ENCODE measurements at regions not wholly inside any gene's neighbourhood (a gene's known extent, or its start where the extent isn't known, plus 50 kb on each side); places are given as distances from the start of the nearest gene placed in this dataset.
A peak's percentile ranks its signal among the peaks of the same experiment; 100 is the strongest.
"Not testable (repeated sequence)": the region's sequence is repeated elsewhere in the genome, so short reads cannot be mapped to it uniquely, and the experiment has no call there.

DNA sequence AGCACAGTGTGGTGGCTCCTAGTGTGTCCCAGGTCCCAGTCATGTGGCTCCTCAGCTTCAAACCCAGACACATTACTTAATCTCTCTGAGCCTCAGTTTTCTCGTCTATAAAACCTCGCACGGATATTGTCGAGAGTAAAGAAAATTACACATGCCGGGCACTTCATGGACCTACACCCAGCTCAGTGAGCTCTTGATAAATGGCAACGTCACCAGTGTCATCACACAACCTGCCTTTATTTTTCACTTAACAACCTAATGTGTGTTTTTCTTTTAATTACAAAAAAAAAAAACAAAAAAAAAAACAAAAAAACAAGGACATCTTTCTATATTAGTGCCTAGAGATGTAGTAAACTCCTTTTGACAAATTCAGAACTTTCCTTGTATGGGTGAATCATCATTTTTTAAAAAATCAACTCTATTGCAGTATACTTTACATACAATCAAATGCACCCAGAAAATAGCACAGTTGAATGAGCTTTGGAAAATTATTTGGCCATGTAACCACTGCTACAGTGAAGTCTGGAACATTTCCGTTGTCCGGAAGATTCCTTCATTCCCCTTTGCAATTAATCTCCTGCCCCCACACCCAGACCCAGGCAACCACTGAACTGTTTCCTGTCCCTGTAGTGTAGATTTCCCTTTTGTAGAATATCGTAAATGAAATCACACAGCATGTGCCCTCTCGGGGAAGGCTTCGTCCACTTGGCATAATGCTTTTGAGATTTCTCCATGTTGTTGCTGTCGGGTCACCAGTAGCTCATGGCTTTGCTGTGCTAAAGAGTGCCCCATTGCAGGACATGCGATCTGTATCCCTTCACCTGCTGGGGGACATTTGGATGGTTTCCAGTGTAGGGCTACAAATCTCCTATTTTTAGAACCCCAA lies 100.4 kb upstream of the LARP1 start:
- H3K36me3 ChIP-seq (ENCODE audit: control insufficient read depth in 3 of 3, insufficient read depth in 3 of 3, low read length in 3 of 3): no peaks in the 10 kb centered on the region
- peak overlapping the region in 2 of 3 donors; percentile 60 to 68 for H3K9ac ChIP-seq (ENCODE audit: low read depth in 1 of 3, low read length in 3 of 3)
- H3K27ac ChIP-seq (ENCODE audit: low read depth, low read length): peak overlapping the region; percentile 42
- no peaks in the 10 kb centered on the region for H3K9me3 ChIP-seq (ENCODE audit: control insufficient read depth in 3 of 3, low read length in 3 of 3)
- peak overlapping the region in 2 of 3 donors; percentile 13 to 38 for H3K4me3 ChIP-seq (ENCODE audit: low read length in 3 of 3)
- peaks cover 0 to 13% (median 8%) of the 10 kb centered on the region in 3 donors for H3K4me1 ChIP-seq (ENCODE audit: control insufficient read depth in 3 of 3, insufficient read depth in 3 of 3, low read length in 3 of 3)
- H3K27me3 ChIP-seq (ENCODE audit: control insufficient read depth in 3 of 3, insufficient read depth in 3 of 3, low read length in 3 of 3): no peaks in the 10 kb centered on the region

DNA sequence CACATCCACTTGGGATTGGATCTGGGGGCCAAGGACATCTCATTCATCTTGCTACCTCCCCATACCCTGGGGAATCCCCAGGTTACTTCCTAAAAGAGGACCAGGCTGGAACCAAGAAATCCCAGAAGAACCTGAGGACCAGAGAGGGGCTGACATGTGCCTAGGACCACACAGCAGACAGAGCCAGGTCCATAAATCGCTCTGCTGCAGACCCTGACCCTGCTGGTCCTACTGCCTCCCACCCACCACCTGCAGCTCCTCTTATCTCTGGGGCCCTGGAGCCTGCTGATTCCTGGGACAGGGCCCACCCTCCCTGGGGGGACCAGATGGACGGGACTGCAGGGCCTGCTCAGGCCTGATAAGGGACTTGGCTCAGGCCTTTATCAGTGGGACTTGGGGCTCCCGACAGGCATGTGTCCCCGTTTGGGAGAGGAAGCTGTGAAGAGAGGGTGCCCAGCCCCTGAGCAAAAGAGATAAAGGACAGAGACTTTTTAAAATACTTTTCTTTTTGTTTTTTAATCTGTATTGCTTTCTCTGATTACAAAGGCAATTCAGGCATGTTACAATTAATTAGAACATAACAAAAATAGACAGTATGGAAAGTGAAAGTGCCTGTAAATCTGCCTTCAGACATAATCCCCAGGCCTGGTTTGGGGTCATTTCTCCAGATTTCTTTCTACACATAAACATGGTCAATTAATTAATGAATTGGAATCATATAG lies 101.3 kb upstream of the LARP1 start:
- H3K27ac ChIP-seq (ENCODE audit: low read depth, low read length): peak overlapping the region; percentile 42
- peak overlapping the region; percentile 38 to 60 (median 51) for H3K9ac ChIP-seq (ENCODE audit: low read depth in 1 of 3, low read length in 3 of 3)
- H3K9me3 ChIP-seq (ENCODE audit: control insufficient read depth in 3 of 3, low read length in 3 of 3): no peaks in the 10 kb centered on the region
- H3K4me3 ChIP-seq (ENCODE audit: low read length in 3 of 3): peak overlapping the region in 2 of 3 donors; percentile 1 to 22
- H3K36me3 ChIP-seq (ENCODE audit: control insufficient read depth in 3 of 3, insufficient read depth in 3 of 3, low read length in 3 of 3): no peaks in the 10 kb centered on the region
- no peaks in the 10 kb centered on the region for H3K27me3 ChIP-seq (ENCODE audit: control insufficient read depth in 3 of 3, insufficient read depth in 3 of 3, low read length in 3 of 3)
- H3K4me1 ChIP-seq (ENCODE audit: control insufficient read depth in 3 of 3, insufficient read depth in 3 of 3, low read length in 3 of 3): peaks cover 0 to 13% (median 8%) of the 10 kb centered on the region in 3 donors

DNA sequence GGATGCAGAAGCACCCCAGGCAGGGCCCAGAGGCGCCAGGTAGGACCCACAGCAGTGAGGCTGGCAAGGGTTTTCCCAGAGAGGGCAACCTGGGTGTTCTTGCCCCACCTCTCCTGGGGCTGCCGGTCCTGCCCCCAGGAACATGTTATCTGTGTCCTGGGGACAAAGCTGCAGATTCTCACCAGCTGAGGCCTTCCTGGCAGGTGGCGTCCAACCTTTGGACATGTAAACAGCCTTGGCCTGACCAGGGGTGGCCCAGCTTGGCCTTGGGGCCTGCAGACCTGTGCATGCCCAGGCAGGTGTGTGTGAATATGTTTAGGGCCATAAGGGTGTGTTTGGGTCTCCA lies 101.8 kb upstream of the LARP1 start:
- Histone ChIP-seq H3K27ac (ENCODE audit: low read depth, low read length) (no peak overlapping the region), H3K27me3 (ENCODE audit: control insufficient read depth in 3 of 3, insufficient read depth in 3 of 3, low read length in 3 of 3) (no peaks in the 10 kb centered on the region), H3K9ac (ENCODE audit: low read depth in 1 of 3, low read length in 3 of 3) (no peak overlapping the region), H3K9me3 (ENCODE audit: control insufficient read depth in 3 of 3, low read length in 3 of 3) (no peaks in the 10 kb centered on the region), H3K4me1 (ENCODE audit: control insufficient read depth in 3 of 3, insufficient read depth in 3 of 3, low read length in 3 of 3) (peaks cover 0 to 13% (median 8%) of the 10 kb centered on the region in 3 donors), H3K36me3 (ENCODE audit: control insufficient read depth in 3 of 3, insufficient read depth in 3 of 3, low read length in 3 of 3) (no peaks in the 10 kb centered on the region), H3K4me3 (ENCODE audit: low read length in 3 of 3) (no peak overlapping the region)

DNA sequence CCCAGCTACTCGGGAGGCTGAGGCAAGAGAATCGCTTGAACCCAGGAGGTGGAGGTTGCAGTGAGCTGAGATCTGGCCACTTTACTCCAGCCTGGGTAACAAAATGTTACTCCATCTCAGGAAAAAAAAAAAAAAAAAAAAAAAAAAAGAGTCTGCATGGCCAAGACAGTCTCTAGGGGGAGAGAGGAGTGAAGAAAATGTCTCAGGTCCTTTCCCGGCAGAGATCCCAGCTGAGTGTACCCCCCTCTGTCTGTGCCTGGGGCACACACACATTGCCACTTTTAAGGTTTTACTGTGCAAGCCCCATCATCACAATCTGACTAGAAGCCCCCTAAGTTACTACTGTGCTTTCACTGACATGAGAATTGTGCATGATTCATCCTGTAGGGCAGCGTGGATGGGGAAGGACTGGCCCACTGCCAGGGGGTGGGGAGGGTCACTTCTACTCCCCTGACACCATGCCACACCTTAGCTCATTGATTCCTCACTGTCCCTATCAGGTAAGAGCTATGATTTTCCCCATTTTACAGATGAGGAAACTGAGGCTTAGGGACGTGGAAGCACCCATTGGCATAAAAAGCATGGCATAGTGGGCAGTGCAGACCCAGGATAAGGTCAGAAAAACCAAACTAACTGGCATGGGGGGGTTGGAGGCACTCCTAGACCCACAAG lies 102.3 kb upstream of the LARP1 start:
- Histone ChIP-seq H3K27me3 (ENCODE audit: control insufficient read depth in 3 of 3, insufficient read depth in 3 of 3, low read length in 3 of 3) (no peaks in the 10 kb centered on the region), H3K4me1 (ENCODE audit: control insufficient read depth in 3 of 3, insufficient read depth in 3 of 3, low read length in 3 of 3) (peaks cover 0 to 13% (median 8%) of the 10 kb centered on the region in 3 donors), H3K9me3 (ENCODE audit: control insufficient read depth in 3 of 3, low read length in 3 of 3) (no peaks in the 10 kb centered on the region), H3K9ac (ENCODE audit: low read depth in 1 of 3, low read length in 3 of 3) (no peak overlapping the region), H3K4me3 (ENCODE audit: low read length in 3 of 3) (no peak overlapping the region), H3K27ac (ENCODE audit: low read depth, low read length) (no peak overlapping the region), H3K36me3 (ENCODE audit: control insufficient read depth in 3 of 3, insufficient read depth in 3 of 3, low read length in 3 of 3) (no peaks in the 10 kb centered on the region)

GRCh38 chr5:154651795-154652194 lies 103.4 kb upstream of the LARP1 start:
- peaks cover 9 to 21% (median 16%) of the 10 kb centered on the region in 3 donors for H3K4me1 ChIP-seq (ENCODE audit: control insufficient read depth in 3 of 3, insufficient read depth in 3 of 3, low read length in 3 of 3)
- not testable (repeated sequence) for H3K27me3 ChIP-seq (ENCODE audit: control insufficient read depth in 3 of 3, insufficient read depth in 3 of 3, low read length in 3 of 3); H3K4me3 ChIP-seq (ENCODE audit: low read length in 3 of 3); H3K9me3 ChIP-seq (ENCODE audit: control insufficient read depth in 3 of 3, low read length in 3 of 3); H3K27ac ChIP-seq (ENCODE audit: low read depth, low read length); H3K9ac ChIP-seq (ENCODE audit: low read depth in 1 of 3, low read length in 3 of 3); H3K36me3 ChIP-seq (ENCODE audit: control insufficient read depth in 3 of 3, insufficient read depth in 3 of 3, low read length in 3 of 3)

GRCh38 chr5:154648706-154649105 lies 106.5 kb upstream of the LARP1 start:
- Histone ChIP-seq H3K27ac (ENCODE audit: low read depth, low read length) (no peak overlapping the region), H3K9ac (ENCODE audit: low read depth in 1 of 3, low read length in 3 of 3) (no peak overlapping the region)

GRCh38 chr5:154648229-154648628 lies 106.9 kb upstream of the LARP1 start:
- no peak overlapping the region for H3K27ac ChIP-seq (ENCODE audit: low read depth, low read length)
- H3K27me3 ChIP-seq (ENCODE audit: control insufficient read depth in 3 of 3, insufficient read depth in 3 of 3, low read length in 3 of 3): no peaks in the 10 kb centered on the region

More at GRCh38 chr5:154648706-154649105, 106.5 kb upstream of the LARP1 start:
- Histone ChIP-seq H3K36me3 (ENCODE audit: control insufficient read depth in 3 of 3, insufficient read depth in 3 of 3, low read length in 3 of 3) (no peaks in the 10 kb centered on the region), H3K4me3 (ENCODE audit: low read length in 3 of 3) (no peak overlapping the region), H3K27me3 (ENCODE audit: control insufficient read depth in 3 of 3, insufficient read depth in 3 of 3, low read length in 3 of 3) (no peaks in the 10 kb centered on the region), H3K9me3 (ENCODE audit: control insufficient read depth in 3 of 3, low read length in 3 of 3) (no peaks in the 10 kb centered on the region), H3K4me1 (ENCODE audit: control insufficient read depth in 3 of 3, insufficient read depth in 3 of 3, low read length in 3 of 3) (peaks cover 9 to 10% (median 9%) of the 10 kb centered on the region in 3 donors)

GRCh38 chr5:154647761-154648145 lies 107.4 kb upstream of the LARP1 start:
- Histone ChIP-seq H3K4me3 (ENCODE audit: low read length in 3 of 3) (peak overlapping the region; percentile 53 to 67 (median 56)), H3K9me3 (ENCODE audit: control insufficient read depth in 3 of 3, low read length in 3 of 3) (no peaks in the 10 kb centered on the region), H3K27ac (ENCODE audit: low read depth, low read length) (no peak overlapping the region), H3K4me1 (ENCODE audit: control insufficient read depth in 3 of 3, insufficient read depth in 3 of 3, low read length in 3 of 3) (peaks cover 8 to 9% (median 9%) of the 10 kb centered on the region in 3 donors), H3K27me3 (ENCODE audit: control insufficient read depth in 3 of 3, insufficient read depth in 3 of 3, low read length in 3 of 3) (no peaks in the 10 kb centered on the region), H3K36me3 (ENCODE audit: control insufficient read depth in 3 of 3, insufficient read depth in 3 of 3, low read length in 3 of 3) (no peaks in the 10 kb centered on the region), H3K9ac (ENCODE audit: low read depth in 1 of 3, low read length in 3 of 3) (peak overlapping the region in 2 of 3 donors; percentile 35 to 69)

More at GRCh38 chr5:154648229-154648628, 106.9 kb upstream of the LARP1 start:
- H3K4me1 ChIP-seq (ENCODE audit: control insufficient read depth in 3 of 3, insufficient read depth in 3 of 3, low read length in 3 of 3): peaks cover 8 to 9% (median 9%) of the 10 kb centered on the region in 3 donors
- no peak overlapping the region for H3K9ac ChIP-seq (ENCODE audit: low read depth in 1 of 3, low read length in 3 of 3)
- no peak overlapping the region for H3K4me3 ChIP-seq (ENCODE audit: low read length in 3 of 3)
- no peaks in the 10 kb centered on the region for H3K9me3 ChIP-seq (ENCODE audit: control insufficient read depth in 3 of 3, low read length in 3 of 3)
- no peaks in the 10 kb centered on the region for H3K36me3 ChIP-seq (ENCODE audit: control insufficient read depth in 3 of 3, insufficient read depth in 3 of 3, low read length in 3 of 3)

DNA sequence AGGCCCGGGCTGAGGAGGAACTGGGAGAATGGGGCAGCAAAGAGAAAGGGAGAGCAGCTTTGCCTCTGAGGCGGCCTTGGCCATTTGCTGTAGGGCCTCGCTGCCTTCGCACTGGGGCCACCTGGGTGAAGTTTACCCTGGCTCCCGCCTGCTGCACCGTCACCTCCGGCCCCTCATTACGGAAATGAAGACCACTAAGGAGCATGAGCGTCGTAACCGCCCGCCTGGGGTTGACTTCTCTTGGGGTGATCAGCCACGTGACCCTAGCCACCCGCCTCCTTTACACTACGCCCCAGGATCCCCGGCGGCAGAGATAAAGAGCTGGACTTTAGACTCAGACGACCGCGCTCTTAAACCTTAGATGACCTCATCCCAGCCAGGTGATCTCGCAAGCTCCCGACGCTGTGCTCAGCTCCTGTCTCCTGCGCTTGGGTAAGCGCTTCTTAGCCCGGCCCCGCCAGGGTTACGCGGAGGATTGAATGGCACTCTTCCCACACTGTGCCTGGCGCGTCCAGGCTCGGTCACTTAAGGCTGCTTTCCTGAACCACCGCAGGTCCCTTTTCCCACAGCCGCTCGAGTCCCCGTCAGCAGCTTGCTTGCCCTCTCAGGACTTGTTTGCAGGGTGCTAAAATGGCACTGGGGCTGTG lies 107.9 kb upstream of the LARP1 start:
- H3K4me3 ChIP-seq (ENCODE audit: low read length in 3 of 3): peak overlapping the region; percentile 53 to 67 (median 56)
- H3K27me3 ChIP-seq (ENCODE audit: control insufficient read depth in 3 of 3, insufficient read depth in 3 of 3, low read length in 3 of 3): no peaks in the 10 kb centered on the region
- H3K36me3 ChIP-seq (ENCODE audit: control insufficient read depth in 3 of 3, insufficient read depth in 3 of 3, low read length in 3 of 3): no peaks in the 10 kb centered on the region
- peaks cover 8 to 9% (median 9%) of the 10 kb centered on the region in 3 donors for H3K4me1 ChIP-seq (ENCODE audit: control insufficient read depth in 3 of 3, insufficient read depth in 3 of 3, low read length in 3 of 3)
- H3K9me3 ChIP-seq (ENCODE audit: control insufficient read depth in 3 of 3, low read length in 3 of 3): no peaks in the 10 kb centered on the region
- peak overlapping the region; percentile 30 to 69 (median 35) for H3K9ac ChIP-seq (ENCODE audit: low read depth in 1 of 3, low read length in 3 of 3)
- H3K27ac ChIP-seq (ENCODE audit: low read depth, low read length): no peak overlapping the region
